ENCODE measurements at regions not wholly inside any gene's neighbourhood (a gene's known extent, or its start where the extent isn't known, plus 50 kb on each side); places are given as distances from the start of the nearest gene placed in this dataset.
"Not testable (repeated sequence)": the region's sequence is repeated elsewhere in the genome, so short reads cannot be mapped to it uniquely, and the experiment has no call there.

GRCh38 chr10:34886906-34887642, 72.0 kb upstream of the PARD3 start:
- no peak overlapping the region for H3K4me3 ChIP-seq
- no peaks in the 10 kb centered on the region for H3K4me1 ChIP-seq
- intact Hi-C loops (cut with micrococcal nuclease): no loop called here
- no peaks in the 10 kb centered on the region for H3K27me3 ChIP-seq (ENCODE audit: low read depth)
- H3K36me3 ChIP-seq: no peaks in the 10 kb centered on the region
- DNase-seq: no peak
- TF ChIP-seq CTCF (IDR thresholded peaks at IDR 0.05; ENCODE audit: borderline replicate concordance): no peak
- no peak overlapping the region for H3K27ac ChIP-seq (replicated peaks)
- H3K9me3 ChIP-seq (replicated peaks): no peaks in the 10 kb centered on the region

- no peaks in the 10 kb centered on the region for H3K9me3 ChIP-seq (replicated peaks)
- no peaks in the 10 kb centered on the region for H3K27me3 ChIP-seq (ENCODE audit: low read depth)
- no peak overlapping the region for H3K4me3 ChIP-seq
- DNase-seq: no peak
- H3K4me1 ChIP-seq: no peaks in the 10 kb centered on the region
- intact Hi-C loops (cut with micrococcal nuclease): no loop called here
- TF ChIP-seq CTCF (IDR thresholded peaks at IDR 0.05; ENCODE audit: borderline replicate concordance): no peak
- no peaks in the 10 kb centered on the region for H3K36me3 ChIP-seq
- no peak overlapping the region for H3K27ac ChIP-seq (replicated peaks)
Measured at GRCh38 chr10:34885898-34886297, 70.8 kb upstream of the PARD3 start.

GRCh38 chr10:34885011-34885410, 69.9 kb upstream of the PARD3 start:
- TF ChIP-seq CTCF (IDR thresholded peaks at IDR 0.05; ENCODE audit: borderline replicate concordance): no peak
- Histone ChIP-seq H3K9me3 (replicated peaks) (no peaks in the 10 kb centered on the region), H3K27ac (replicated peaks) (no peak overlapping the region), H3K4me3 (no peak overlapping the region), H3K4me1 (no peaks in the 10 kb centered on the region), H3K36me3 (no peaks in the 10 kb centered on the region), H3K27me3 (ENCODE audit: low read depth) (no peaks in the 10 kb centered on the region)
- no peak for DNase-seq
- intact Hi-C loops (cut with micrococcal nuclease): no loop called here

- intact Hi-C loops (cut with micrococcal nuclease): no loop called here
Measured at GRCh38 chr10:34884272-34884952, 69.3 kb upstream of the PARD3 start.

GRCh38 chr10:34880817-34881216, 65.7 kb upstream of the PARD3 start:
- H3K4me1 ChIP-seq: no peaks in the 10 kb centered on the region
- DNase-seq: no peak
- H3K36me3 ChIP-seq: no peaks in the 10 kb centered on the region
- no peaks in the 10 kb centered on the region for H3K9me3 ChIP-seq (replicated peaks)
- no peak overlapping the region for H3K4me3 ChIP-seq
- H3K27ac ChIP-seq (replicated peaks): no peak overlapping the region
- intact Hi-C loops (cut with micrococcal nuclease): no loop called here
- no peak for TF ChIP-seq CTCF (IDR thresholded peaks at IDR 0.05; ENCODE audit: borderline replicate concordance)
- H3K27me3 ChIP-seq (ENCODE audit: low read depth): no peaks in the 10 kb centered on the region

More at GRCh38 chr10:34884272-34884952, 69.3 kb upstream of the PARD3 start:
- Histone ChIP-seq H3K27me3 (ENCODE audit: low read depth) (no peaks in the 10 kb centered on the region), H3K9me3 (replicated peaks) (no peaks in the 10 kb centered on the region), H3K4me3 (no peak overlapping the region), H3K4me1 (no peaks in the 10 kb centered on the region), H3K27ac (replicated peaks) (no peak overlapping the region), H3K36me3 (no peaks in the 10 kb centered on the region)
- no peak for TF ChIP-seq CTCF (IDR thresholded peaks at IDR 0.05; ENCODE audit: borderline replicate concordance)
- no peak for DNase-seq

- intact Hi-C loops (cut with micrococcal nuclease); H3K27me3 ChIP-seq (ENCODE audit: low read depth); H3K9me3 ChIP-seq (replicated peaks); DNase-seq; H3K4me3 ChIP-seq; H3K27ac ChIP-seq (replicated peaks); H3K36me3 ChIP-seq; H3K4me1 ChIP-seq: not testable (repeated sequence)
Measured at GRCh38 chr10:34878651-34879050, 63.6 kb upstream of the PARD3 start.

All from left ventricle myocardium inferior (tissue), 1 donor.